Activated CD4-positive, alpha-beta T cell treated with anti-CD3 and anti-CD28 coated beads, Interleukin-2, amount 10 ng/mL, durations not matched to agents 24 days and 14 days (primary cell): ENCODE measurements at regions not wholly inside any gene's neighbourhood (a gene's known extent, or its start where the extent isn't known, plus 50 kb on each side); places are given as distances from the start of the nearest gene placed in this dataset.

Experiments used
- DNase-seq: peaks from one replicate; pipeline ENCODE4 v3.0.0; 2022
- H3K27ac Mint-ChIP-seq: one replicate; pipeline ENCODE4 v1.8.0; 2022; ENCODE audit warnings: mild to moderate bottlenecking, mixed read lengths
- H3K27me3 Mint-ChIP-seq: one replicate; pipeline ENCODE4 v1.8.0; 2022; ENCODE audit warnings: mixed read lengths
- H3K36me3 Mint-ChIP-seq: one replicate; pipeline ENCODE4 v1.8.0; 2022; ENCODE audit warnings: low read depth, mild to moderate bottlenecking, mixed read lengths
- H3K4me1 Mint-ChIP-seq: one replicate; pipeline ENCODE4 v1.8.0; 2021; ENCODE audit warnings: mixed read lengths
- H3K4me3 Mint-ChIP-seq: one replicate; pipeline ENCODE4 v1.8.0; 2022; ENCODE audit warnings: mild to moderate bottlenecking, moderate library complexity, mixed read lengths
- H3K9me3 Mint-ChIP-seq: one replicate; pipeline ENCODE4 v1.8.0; 2021; ENCODE audit warnings: mixed read lengths
- intact Hi-C: fragments of 100-400 bp; cut with micrococcal nuclease; formaldehyde crosslinking; loops from one replicate; pipeline ENCODE4 v1.15.1; 2023

DNA sequence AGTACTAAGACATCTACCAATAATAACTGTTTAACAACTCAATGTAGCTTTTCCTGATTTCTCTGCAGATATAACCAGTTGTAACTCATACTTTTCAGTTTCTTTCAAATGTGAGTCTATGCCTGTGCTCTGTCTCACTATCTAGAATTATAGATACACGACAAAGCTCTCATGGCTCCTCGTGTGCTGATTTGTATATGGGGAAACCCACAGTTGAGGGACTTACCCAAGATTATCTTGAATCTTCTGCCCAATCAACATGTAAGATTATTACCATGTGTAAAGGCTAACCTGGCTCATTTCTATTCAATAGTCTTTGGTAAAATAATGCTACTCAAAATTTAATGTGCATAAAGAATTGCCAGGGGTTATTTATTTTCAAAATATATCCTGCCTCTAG lies 554.4 kb downstream of the FBXO15 start:
- Mint-ChIP-seq H3K4me3 (no peak overlapping the region), H3K27ac (no peak overlapping the region), H3K27me3 (no peaks in the 10 kb centered on the region), H3K9me3 (no peaks in the 10 kb centered on the region), H3K36me3 (no peaks in the 10 kb centered on the region), H3K4me1 (no peaks in the 10 kb centered on the region)
- no peak for DNase-seq
- intact Hi-C loops = no loop called here

DNA sequence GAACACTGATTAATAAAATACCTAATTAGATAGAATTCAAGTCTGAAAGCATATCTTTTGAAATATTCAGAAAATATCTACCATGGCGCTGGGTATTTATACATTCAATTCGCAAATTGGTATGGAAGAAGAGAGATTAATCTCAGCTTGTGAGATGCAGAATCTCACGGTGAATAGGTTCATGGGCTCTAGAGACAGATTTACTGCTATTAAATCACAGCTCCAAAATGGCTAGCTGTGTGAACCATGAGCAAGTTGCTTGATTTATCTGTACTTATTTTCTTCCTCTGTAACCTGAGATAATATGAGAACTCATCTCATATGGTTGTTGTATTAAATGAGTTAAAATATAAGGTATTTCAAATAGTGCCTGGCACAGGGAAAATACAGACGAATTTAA lies 556.7 kb downstream of the FBXO15 start:
- intact Hi-C loops = no loop called here
- H3K36me3 Mint-ChIP-seq = no peaks in the 10 kb centered on the region
- H3K4me3 Mint-ChIP-seq = no peak overlapping the region
- H3K27ac Mint-ChIP-seq = no peak overlapping the region
- no peak for DNase-seq
- no peaks in the 10 kb centered on the region for H3K9me3 Mint-ChIP-seq
- H3K4me1 Mint-ChIP-seq = no peaks in the 10 kb centered on the region
- H3K27me3 Mint-ChIP-seq = no peaks in the 10 kb centered on the region

- H3K4me1 Mint-ChIP-seq = no peaks in the 10 kb centered on the region
- intact Hi-C loops = no loop called here
- no peaks in the 10 kb centered on the region for H3K27me3 Mint-ChIP-seq
- no peaks in the 10 kb centered on the region for H3K36me3 Mint-ChIP-seq
- no peak for DNase-seq
- H3K9me3 Mint-ChIP-seq = no peaks in the 10 kb centered on the region
- no peak overlapping the region for H3K27ac Mint-ChIP-seq
- H3K4me3 Mint-ChIP-seq = no peak overlapping the region
Observed at GRCh38 chr18:73579698-73580097, 567.9 kb downstream of the FBXO15 start.

GRCh38 chr18:73577365-73577764 lies 570.3 kb downstream of the FBXO15 start:
- Mint-ChIP-seq H3K4me1 (no peaks in the 10 kb centered on the region), H3K4me3 (no peak overlapping the region), H3K27ac (no peak overlapping the region), H3K9me3 (no peaks in the 10 kb centered on the region), H3K27me3 (no peaks in the 10 kb centered on the region), H3K36me3 (no peaks in the 10 kb centered on the region)
- intact Hi-C loops = no loop called here
- DNase-seq = no peak

GRCh38 chr18:73563901-73564472 lies 583.6 kb downstream of the FBXO15 start:
- H3K4me1 Mint-ChIP-seq = no peaks in the 10 kb centered on the region
- no peaks in the 10 kb centered on the region for H3K9me3 Mint-ChIP-seq
- H3K27ac Mint-ChIP-seq = no peak overlapping the region
- no peak overlapping the region for H3K4me3 Mint-ChIP-seq
- no peaks in the 10 kb centered on the region for H3K36me3 Mint-ChIP-seq
- no peaks in the 10 kb centered on the region for H3K27me3 Mint-ChIP-seq
- DNase-seq = no peak
- intact Hi-C loops = no loop called here

GRCh38 chr18:73563345-73563744 lies 584.3 kb downstream of the FBXO15 start:
- no peak overlapping the region for H3K27ac Mint-ChIP-seq
- no peaks in the 10 kb centered on the region for H3K9me3 Mint-ChIP-seq
- no peaks in the 10 kb centered on the region for H3K36me3 Mint-ChIP-seq
- H3K4me1 Mint-ChIP-seq = no peaks in the 10 kb centered on the region
- H3K27me3 Mint-ChIP-seq = no peaks in the 10 kb centered on the region
- DNase-seq = no peak
- intact Hi-C loops = no loop called here
- no peak overlapping the region for H3K4me3 Mint-ChIP-seq

- intact Hi-C loops = no loop called here
- H3K9me3 Mint-ChIP-seq = no peaks in the 10 kb centered on the region
Observed at GRCh38 chr18:73556904-73557303, 590.7 kb downstream of the FBXO15 start.

DNA sequence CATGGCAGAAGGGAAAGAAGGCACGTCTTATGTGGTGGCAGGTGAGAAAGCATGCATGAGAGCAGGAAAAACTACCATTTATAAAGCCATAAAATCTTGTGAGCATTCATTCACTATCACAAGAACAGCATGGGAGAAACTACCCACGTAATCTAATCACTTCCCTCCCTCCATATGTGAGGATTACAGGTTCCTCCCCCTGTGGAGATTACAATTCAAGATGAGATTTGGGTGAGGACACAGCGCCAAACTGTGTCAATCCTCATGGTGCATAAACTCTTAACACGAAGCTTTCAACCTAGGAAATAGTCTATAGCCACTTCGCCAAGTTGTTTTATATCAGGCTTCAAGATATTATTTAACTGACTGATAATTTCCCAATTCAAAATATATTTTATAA lies 595.5 kb downstream of the FBXO15 start:
- H3K36me3 Mint-ChIP-seq = no peaks in the 10 kb centered on the region
- H3K27me3 Mint-ChIP-seq = no peaks in the 10 kb centered on the region
- no peak for DNase-seq
- H3K9me3 Mint-ChIP-seq = no peaks in the 10 kb centered on the region
- H3K4me1 Mint-ChIP-seq = no peaks in the 10 kb centered on the region
- H3K27ac Mint-ChIP-seq = no peak overlapping the region
- intact Hi-C loops = no loop called here
- no peak overlapping the region for H3K4me3 Mint-ChIP-seq

More at GRCh38 chr18:73556904-73557303, 590.7 kb downstream of the FBXO15 start:
- DNase-seq = no peak
- H3K27me3 Mint-ChIP-seq = no peaks in the 10 kb centered on the region
- H3K36me3 Mint-ChIP-seq = no peaks in the 10 kb centered on the region
- no peak overlapping the region for H3K4me3 Mint-ChIP-seq
- no peak overlapping the region for H3K27ac Mint-ChIP-seq
- H3K4me1 Mint-ChIP-seq = no peaks in the 10 kb centered on the region

DNA sequence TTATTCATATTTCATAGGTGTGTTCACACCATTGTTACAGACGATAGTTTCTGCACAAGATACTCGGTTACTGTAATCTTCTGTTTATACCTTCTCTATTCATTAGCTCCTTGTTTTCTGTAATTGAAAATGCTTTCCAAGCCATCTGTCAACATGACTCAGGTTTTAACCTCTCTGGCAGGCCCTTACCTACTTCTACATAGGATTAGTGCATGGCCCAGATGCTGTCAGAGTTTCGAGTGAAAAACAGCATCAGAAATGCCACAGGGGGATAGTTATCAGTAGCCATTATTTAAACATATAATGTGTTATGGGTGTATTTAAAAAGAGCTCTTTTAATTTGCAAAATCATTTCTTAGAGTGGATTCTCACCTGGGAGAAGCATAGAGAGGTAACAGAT lies 596.4 kb downstream of the FBXO15 start:
- DNase-seq = no peak
- Mint-ChIP-seq H3K4me3 (no peak overlapping the region), H3K9me3 (no peaks in the 10 kb centered on the region), H3K27me3 (no peaks in the 10 kb centered on the region), H3K4me1 (no peaks in the 10 kb centered on the region), H3K27ac (no peak overlapping the region), H3K36me3 (no peaks in the 10 kb centered on the region)
- intact Hi-C loops = no loop called here

DNA sequence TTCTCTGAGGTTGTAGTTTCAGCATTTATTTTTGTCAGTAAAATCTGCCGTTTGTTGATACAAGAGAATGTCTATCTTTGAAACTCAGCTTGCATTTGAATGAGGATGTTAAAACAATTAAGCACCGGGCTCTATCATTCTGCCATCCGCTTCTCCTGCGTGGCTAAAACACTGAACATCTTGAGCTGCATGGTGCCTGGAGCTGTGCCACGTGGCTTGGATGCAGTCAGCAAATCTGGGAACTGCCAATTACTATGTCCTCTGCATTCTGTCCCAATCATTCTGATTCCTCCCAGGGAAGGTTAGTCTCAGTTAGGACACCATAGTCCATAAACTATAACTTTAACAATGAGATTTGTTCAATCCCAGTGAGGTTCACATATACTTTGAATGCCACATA lies 598.4 kb downstream of the FBXO15 start:
- no peaks in the 10 kb centered on the region for H3K27me3 Mint-ChIP-seq
- H3K27ac Mint-ChIP-seq = no peak overlapping the region
- DNase-seq = no peak
- no peaks in the 10 kb centered on the region for H3K4me1 Mint-ChIP-seq
- H3K4me3 Mint-ChIP-seq = no peak overlapping the region
- intact Hi-C loops = no loop called here
- no peaks in the 10 kb centered on the region for H3K9me3 Mint-ChIP-seq
- H3K36me3 Mint-ChIP-seq = no peaks in the 10 kb centered on the region

- no peaks in the 10 kb centered on the region for H3K36me3 Mint-ChIP-seq
- H3K27me3 Mint-ChIP-seq = no peaks in the 10 kb centered on the region
- intact Hi-C loops = no loop called here
- DNase-seq = no peak
- no peaks in the 10 kb centered on the region for H3K4me1 Mint-ChIP-seq
- no peaks in the 10 kb centered on the region for H3K9me3 Mint-ChIP-seq
- H3K4me3 Mint-ChIP-seq = no peak overlapping the region
- H3K27ac Mint-ChIP-seq = no peak overlapping the region
Observed at GRCh38 chr18:73545472-73545871, 602.2 kb downstream of the FBXO15 start.

DNA sequence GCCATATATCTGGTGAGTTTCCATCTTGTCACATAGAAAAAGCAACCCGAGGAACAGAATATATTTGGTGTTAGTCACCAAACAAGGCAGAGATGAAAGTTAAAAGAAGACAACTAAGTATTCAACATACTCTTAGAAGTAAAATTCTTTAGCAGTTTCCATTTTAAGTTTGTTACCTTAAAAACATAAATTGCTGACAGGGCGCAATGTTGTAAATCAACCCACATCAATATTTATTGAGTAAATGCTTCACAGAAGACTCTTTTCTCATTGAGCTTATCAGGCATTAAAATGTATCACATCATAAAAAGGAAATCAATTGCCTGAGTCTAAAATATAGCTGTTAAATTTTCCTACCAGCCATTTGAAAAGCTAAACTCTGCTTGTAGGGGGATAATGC lies 603.0 kb downstream of the FBXO15 start:
- Mint-ChIP-seq H3K27me3 (no peaks in the 10 kb centered on the region), H3K4me3 (no peak overlapping the region), H3K9me3 (no peaks in the 10 kb centered on the region), H3K4me1 (no peaks in the 10 kb centered on the region), H3K36me3 (no peaks in the 10 kb centered on the region), H3K27ac (no peak overlapping the region)
- intact Hi-C loops = no loop called here
- DNase-seq = no peak

- DNase-seq = no peak
- H3K27ac Mint-ChIP-seq = no peak overlapping the region
- no peaks in the 10 kb centered on the region for H3K9me3 Mint-ChIP-seq
- intact Hi-C loops = no loop called here
- H3K27me3 Mint-ChIP-seq = no peaks in the 10 kb centered on the region
- no peak overlapping the region for H3K4me3 Mint-ChIP-seq
- no peaks in the 10 kb centered on the region for H3K36me3 Mint-ChIP-seq
- no peaks in the 10 kb centered on the region for H3K4me1 Mint-ChIP-seq
Observed at GRCh38 chr18:73544032-73544431, 603.6 kb downstream of the FBXO15 start.

- H3K27ac Mint-ChIP-seq = no peak overlapping the region
- H3K4me3 Mint-ChIP-seq = no peak overlapping the region
- intact Hi-C loops = no loop called here
- H3K27me3 Mint-ChIP-seq = no peaks in the 10 kb centered on the region
- H3K4me1 Mint-ChIP-seq = no peaks in the 10 kb centered on the region
- no peaks in the 10 kb centered on the region for H3K36me3 Mint-ChIP-seq
- H3K9me3 Mint-ChIP-seq = no peaks in the 10 kb centered on the region
- no peak for DNase-seq
Observed at GRCh38 chr18:73535990-73536389, 611.6 kb downstream of the FBXO15 start.

GRCh38 chr18:73535189-73535588 lies 612.4 kb downstream of the FBXO15 start:
- DNase-seq = no peak
- no peak overlapping the region for H3K27ac Mint-ChIP-seq
- no peaks in the 10 kb centered on the region for H3K36me3 Mint-ChIP-seq
- no peaks in the 10 kb centered on the region for H3K4me1 Mint-ChIP-seq
- intact Hi-C loops = no loop called here
- H3K9me3 Mint-ChIP-seq = no peaks in the 10 kb centered on the region
- H3K27me3 Mint-ChIP-seq = no peaks in the 10 kb centered on the region
- H3K4me3 Mint-ChIP-seq = no peak overlapping the region
